A673 (cell line): ENCODE measurements at regions not wholly inside any gene's neighbourhood (a gene's known extent, or its start where the extent isn't known, plus 50 kb on each side); places are given as distances from the start of the nearest gene placed in this dataset.

ENCODE experiments used
- CTCF ChIP-seq: fragments of 300-800, 200-600 bp; sonication (generic); conservative IDR thresholded peaks from 2 replicates; pipeline ENCODE4 v1.5.1; 2017; ENCODE audit warnings: low read depth, mild to moderate bottlenecking, antibody characterized with exemption, low read length, moderate library complexity, mixed read lengths
- EZH2 ChIP-seq: fragments of 200-600 bp; sonication (generic); IDR thresholded peaks from 2 replicates; pipeline ENCODE4 v1.6.1; 2017; ENCODE audit warnings: borderline replicate concordance, low read depth, mild to moderate bottlenecking, mixed read lengths, antibody characterized with exemption, low read length; ENCODE audit not compliant: poor library complexity, severe bottlenecking

GRCh38 chr6:135703621-135704020, 147.9 kb upstream of the PDE7B start:
- TF ChIP-seq CTCF: no peak
- no peak for TF ChIP-seq EZH2
